ENCODE measurements at regions not wholly inside any gene's neighbourhood (a gene's known extent, or its start where the extent isn't known, plus 50 kb on each side); places are given as distances from the start of the nearest gene placed in this dataset.
"Not testable (repeated sequence)": the region's sequence is repeated elsewhere in the genome, so short reads cannot be mapped to it uniquely, and the experiment has no call there.

DNA sequence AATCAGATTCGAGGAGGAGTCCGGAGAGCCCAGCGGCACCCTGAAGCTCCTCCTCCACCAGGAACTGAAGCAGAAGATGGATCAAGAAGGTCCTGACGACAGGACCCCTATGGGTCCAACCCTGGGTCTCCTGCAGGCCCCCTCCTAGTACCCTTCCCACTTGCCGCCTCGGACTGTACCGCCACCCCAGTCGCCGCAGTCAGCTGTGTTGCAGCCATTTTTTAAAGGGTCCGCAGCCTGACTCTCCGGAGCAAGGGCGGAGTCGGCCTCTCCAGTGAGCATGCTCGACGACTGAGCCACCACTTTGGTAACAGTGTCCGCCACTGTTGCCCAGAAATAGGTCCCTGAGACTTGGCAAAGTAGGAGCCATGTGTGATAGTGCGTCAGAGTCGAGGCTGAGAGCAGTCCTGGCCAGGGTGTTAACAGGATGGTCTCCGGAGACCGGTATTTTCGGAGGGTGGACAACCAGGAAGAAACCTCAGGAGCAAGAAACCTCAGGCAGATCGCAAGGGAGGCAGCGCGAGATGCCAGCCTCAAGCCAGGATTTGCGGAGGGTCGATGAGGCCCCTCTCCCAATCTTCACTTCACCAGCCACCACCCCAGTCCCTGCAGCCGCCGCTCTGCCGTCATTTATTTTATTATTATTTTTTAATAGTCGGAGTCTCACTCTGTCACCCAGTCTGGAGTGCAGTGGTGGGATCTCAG, 294.6 kb upstream of the ZNF337 start:
- Histone ChIP-seq H3K4me3 (ENCODE audit: low read depth, low read length) (no peak overlapping the region), H3K27me3 (ENCODE audit: control insufficient read depth, insufficient read depth, low read length) (no peaks in the 10 kb centered on the region), H3K36me3 (ENCODE audit: control insufficient read depth, insufficient read depth, low read length) (no peaks in the 10 kb centered on the region)
- no peak for DNase-seq (ENCODE audit: low read depth)
- TF ChIP-seq, protein P1, sequence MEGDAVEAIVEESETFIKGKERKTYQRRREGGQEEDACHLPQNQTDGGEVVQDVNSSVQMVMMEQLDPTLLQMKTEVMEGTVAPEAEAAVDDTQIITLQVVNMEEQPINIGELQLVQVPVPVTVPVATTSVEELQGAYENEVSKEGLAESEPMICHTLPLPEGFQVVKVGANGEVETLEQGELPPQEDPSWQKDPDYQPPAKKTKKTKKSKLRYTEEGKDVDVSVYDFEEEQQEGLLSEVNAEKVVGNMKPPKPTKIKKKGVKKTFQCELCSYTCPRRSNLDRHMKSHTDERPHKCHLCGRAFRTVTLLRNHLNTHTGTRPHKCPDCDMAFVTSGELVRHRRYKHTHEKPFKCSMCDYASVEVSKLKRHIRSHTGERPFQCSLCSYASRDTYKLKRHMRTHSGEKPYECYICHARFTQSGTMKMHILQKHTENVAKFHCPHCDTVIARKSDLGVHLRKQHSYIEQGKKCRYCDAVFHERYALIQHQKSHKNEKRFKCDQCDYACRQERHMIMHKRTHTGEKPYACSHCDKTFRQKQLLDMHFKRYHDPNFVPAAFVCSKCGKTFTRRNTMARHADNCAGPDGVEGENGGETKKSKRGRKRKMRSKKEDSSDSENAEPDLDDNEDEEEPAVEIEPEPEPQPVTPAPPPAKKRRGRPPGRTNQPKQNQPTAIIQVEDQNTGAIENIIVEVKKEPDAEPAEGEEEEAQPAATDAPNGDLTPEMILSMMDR (IDR thresholded peaks at IDR 0.05; ENCODE audit: insufficient read depth, low read depth, low read length) = no peak
- CTCF ChIA-PET = no interaction called here
- POLR2A ChIA-PET = no interaction called here

DNA sequence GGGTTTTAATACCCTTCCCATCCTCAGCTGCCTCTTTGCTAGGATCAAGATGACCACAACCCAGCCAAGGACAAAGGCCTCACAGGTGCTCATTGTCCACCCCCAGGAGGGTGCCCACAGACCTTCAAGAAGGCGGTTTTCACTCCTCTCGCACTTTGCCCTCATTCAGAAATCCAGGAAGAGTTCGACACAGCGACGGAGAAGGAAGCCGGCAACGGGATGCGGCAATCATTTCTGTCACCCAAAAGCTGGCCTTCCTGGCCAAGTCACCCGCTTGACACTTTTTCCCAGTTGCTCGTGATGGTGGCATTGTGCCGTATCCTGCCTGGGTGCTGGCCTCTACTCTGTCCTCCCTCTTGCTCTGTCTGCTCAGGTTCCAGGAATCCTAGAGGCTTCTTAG, 293.0 kb upstream of the ZNF337 start:
- POLR2A ChIA-PET; CTCF ChIA-PET; H3K27me3 ChIP-seq (ENCODE audit: control insufficient read depth, insufficient read depth, low read length); H3K36me3 ChIP-seq (ENCODE audit: control insufficient read depth, insufficient read depth, low read length); DNase-seq (ENCODE audit: low read depth); H3K4me3 ChIP-seq (ENCODE audit: low read depth, low read length): not testable (repeated sequence)

DNA sequence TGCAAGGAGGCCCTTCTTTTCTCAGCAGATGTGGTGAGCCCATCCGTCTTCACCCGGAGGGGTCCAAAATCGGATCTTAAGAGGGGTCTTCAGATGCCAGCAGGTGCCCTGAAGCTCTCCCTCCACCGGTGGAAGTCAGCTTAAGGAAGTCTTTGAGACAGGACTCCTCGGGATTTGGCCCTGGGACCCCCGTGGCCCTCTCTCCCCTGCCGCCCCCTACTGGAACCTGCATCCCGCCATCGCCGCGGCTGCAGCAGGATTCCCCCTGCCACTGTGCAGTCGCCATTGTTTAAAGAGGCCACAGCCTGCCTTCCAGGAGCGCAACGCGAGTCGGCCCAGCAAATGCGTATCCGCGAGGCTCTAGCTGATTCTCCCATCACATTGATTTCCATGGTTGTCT, 292.5 kb upstream of the ZNF337 start:
- ChIA-PET POLR2A (no interaction called here), CTCF (no interaction called here)
- TF ChIP-seq, protein P1 (IDR thresholded peaks at IDR 0.05; ENCODE audit: insufficient read depth, low read depth, low read length) = no peak
- Histone ChIP-seq H3K27me3 (ENCODE audit: control insufficient read depth, insufficient read depth, low read length) (no peaks in the 10 kb centered on the region), H3K36me3 (ENCODE audit: control insufficient read depth, insufficient read depth, low read length) (no peaks in the 10 kb centered on the region), H3K4me3 (ENCODE audit: low read depth, low read length) (no peak overlapping the region)
- DNase-seq (ENCODE audit: low read depth) = no peak

DNA sequence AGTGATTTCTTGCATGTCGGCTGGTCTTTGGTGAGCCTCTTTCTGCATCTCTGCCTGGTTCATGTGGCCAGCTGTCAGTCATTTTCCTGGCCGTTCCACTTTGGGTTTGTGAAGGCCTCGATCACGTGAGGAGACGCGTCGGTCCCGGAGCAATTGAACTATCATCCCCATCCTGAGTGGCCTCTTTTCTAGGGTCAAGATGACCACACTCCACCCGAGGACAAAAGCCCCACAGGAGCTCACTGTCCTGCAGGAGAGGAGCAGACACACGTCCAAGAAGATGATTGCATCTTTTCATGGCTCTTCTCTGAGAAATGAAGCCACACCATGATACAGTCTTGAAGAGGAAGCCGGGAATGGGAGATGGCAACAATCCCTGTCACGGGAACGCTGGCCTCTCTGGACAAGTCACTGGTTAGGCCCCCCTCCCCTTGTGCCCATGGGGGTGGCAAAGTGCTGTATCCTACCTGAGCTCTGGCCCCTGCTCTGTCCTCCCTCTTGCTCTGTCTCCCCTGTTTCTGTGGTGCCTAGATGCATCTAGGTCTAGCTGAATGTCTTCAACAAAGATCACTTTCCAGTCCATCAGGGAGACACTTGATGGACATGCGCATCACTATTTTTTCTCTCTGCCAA, 291.4 kb upstream of the ZNF337 start:
- H3K4me3 ChIP-seq (ENCODE audit: low read depth, low read length); POLR2A ChIA-PET; H3K27me3 ChIP-seq (ENCODE audit: control insufficient read depth, insufficient read depth, low read length); DNase-seq (ENCODE audit: low read depth); CTCF ChIA-PET; H3K36me3 ChIP-seq (ENCODE audit: control insufficient read depth, insufficient read depth, low read length): not testable (repeated sequence)

DNA sequence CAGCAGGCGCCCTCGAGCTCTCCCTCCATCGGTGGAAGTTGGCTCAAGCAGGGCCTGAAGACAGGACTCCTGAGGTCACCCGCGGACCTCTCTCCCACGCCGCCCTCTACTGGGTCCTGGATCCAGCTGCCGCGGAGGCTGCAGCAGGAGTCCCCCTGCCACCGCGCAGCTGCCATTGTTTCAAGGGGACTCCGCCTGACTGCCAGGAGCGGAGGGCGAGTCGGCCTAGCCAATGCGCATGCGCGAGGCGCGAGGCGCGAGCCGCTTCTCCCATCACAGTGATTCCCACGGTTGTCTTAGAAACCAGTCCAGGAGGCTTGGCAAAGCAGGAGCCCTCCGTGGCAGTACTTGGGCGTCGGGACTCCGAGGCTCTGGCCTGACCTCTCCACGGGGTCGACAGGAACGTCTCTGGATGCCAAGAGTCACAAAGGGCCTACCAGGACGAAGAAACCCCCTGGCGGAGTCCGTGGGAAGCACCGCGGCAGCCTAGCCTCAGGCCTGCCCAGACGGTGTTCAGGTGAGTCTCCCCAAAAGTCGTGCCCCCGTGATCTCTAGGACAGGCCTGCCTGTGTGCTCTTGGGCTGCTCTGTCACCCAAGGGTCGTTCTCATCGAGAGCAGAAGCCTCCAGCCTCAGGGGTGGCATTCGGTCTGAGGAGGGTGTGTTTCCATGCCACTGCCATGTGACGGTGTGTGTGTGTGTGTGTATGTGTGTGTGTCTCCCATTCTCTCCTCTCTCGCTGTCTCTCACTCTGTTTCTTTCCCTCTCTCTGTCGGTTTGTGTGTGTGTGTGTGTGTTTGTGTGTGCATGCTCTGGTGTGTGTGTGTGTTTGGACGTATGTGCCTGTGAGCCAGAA, 290.6 kb upstream of the ZNF337 start:
- CTCF ChIA-PET = no interaction called here
- no peaks in the 10 kb centered on the region for H3K36me3 ChIP-seq (ENCODE audit: control insufficient read depth, insufficient read depth, low read length)
- POLR2A ChIA-PET = no interaction called here
- DNase-seq (ENCODE audit: low read depth) = no peak
- no peaks in the 10 kb centered on the region for H3K27me3 ChIP-seq (ENCODE audit: control insufficient read depth, insufficient read depth, low read length)
- peak overlapping the region; percentile 27 for H3K4me3 ChIP-seq (ENCODE audit: low read depth, low read length)
- TF ChIP-seq, protein P1 (IDR thresholded peaks at IDR 0.05; ENCODE audit: insufficient read depth, low read depth, low read length) = peak; percentile 46

DNA sequence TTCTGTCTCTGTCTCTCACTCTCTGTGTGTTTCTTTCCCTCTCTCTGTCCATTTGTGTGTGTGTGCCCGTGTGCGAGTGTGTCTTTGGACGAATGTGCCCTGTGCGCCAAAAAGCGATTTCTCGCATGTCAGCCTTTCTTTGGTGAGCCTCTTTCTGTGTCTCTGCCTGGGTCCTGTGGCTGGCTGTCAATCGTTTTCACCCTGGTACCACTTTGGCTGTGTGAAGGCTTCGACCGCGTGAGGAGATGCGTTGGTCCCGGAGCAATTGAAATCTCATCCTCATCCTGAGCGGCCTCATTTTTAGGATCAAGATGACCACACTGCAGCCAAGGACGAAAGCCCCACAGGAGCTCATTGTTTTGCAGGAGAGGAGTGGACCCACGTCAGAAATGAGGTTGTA, 288.9 kb upstream of the ZNF337 start:
- DNase-seq (ENCODE audit: low read depth) = no peak
- POLR2A ChIA-PET = no interaction called here
- CTCF ChIA-PET = no interaction called here
- TF ChIP-seq, protein P1 (IDR thresholded peaks at IDR 0.05; ENCODE audit: insufficient read depth, low read depth, low read length) = no peak
- Histone ChIP-seq H3K36me3 (ENCODE audit: control insufficient read depth, insufficient read depth, low read length) (no peaks in the 10 kb centered on the region), H3K4me3 (ENCODE audit: low read depth, low read length) (no peak overlapping the region), H3K27me3 (ENCODE audit: control insufficient read depth, insufficient read depth, low read length) (no peaks in the 10 kb centered on the region)
